GM12872 (cell line): ENCODE measurements at regions not wholly inside any gene's neighbourhood (a gene's known extent, or its start where the extent isn't known, plus 50 kb on each side); places are given as distances from the start of the nearest gene placed in this dataset.

Experiments
- CTCF ChIP-seq: IDR thresholded peaks from 3 replicates; pipeline ENCODE4 v1.5.1; 2011; ENCODE audit warnings: low read depth, mild to moderate bottlenecking, low read length, moderate library complexity; ENCODE audit not compliant: insufficient read depth

DNA sequence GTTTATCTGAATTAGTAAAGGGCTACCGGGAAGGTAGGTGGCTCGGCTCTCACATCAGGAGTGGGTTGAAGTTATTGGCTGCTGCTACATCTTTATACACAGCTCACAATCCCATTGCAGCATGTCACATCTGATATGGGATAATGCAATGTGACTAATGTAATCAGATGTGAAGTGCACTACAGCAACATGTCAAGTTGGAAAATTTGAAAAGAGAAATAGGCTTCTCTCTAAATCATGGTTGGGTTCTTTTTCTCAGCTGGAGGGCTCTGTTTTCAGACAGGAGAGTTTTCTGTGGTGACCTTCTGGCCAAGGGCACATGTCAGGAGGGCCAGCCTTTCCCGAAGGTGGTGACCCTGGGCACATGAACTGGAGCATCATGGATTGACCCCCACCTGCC, 337.5 kb downstream of the HRH4 start:
- TF ChIP-seq CTCF: no peak

GRCh38 chr18:24799176-24799575, 338.7 kb downstream of the HRH4 start:
- TF ChIP-seq CTCF: no peak

DNA sequence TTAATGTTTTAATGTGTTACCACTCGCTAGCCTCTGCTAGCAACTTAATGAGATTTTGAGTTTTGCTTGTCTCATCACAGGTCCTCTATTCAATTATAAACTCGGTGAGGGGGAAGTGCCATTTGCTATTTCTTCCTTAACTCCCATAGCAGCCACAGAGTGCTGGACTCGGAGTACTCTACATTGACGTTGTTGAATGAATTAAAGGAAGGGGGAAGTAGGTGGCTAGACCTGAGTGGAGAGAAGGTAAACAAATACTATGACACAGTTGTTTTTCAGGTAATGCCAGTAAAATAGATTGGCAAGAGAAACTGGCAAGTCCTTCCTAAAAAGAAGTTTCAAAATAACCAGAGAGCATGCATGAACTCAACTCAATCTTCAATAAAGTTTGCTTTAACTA, 339.3 kb downstream of the HRH4 start:
- TF ChIP-seq CTCF: no peak

GRCh38 chr18:24801001-24801400, 340.6 kb downstream of the HRH4 start:
- TF ChIP-seq CTCF: no peak

DNA sequence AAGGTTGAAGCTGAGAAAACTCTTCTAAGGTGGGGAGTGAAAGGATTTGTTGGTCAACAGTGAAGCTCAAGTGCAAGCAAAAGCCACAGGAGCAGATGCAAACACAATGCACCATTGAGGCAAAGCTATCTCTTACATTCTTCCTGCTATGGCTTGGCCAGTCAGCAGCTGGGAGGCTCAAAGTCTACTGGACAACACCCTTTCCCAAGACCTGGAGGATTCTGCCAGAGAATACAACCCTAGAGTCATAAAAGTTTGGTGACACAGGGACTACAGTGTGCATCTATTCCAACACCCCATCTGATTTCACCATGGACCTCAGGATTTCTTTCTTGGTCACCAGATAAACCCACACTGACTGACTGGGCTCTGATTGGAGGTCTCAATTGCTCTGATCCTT, 342.0 kb downstream of the HRH4 start:
- no peak for TF ChIP-seq CTCF

GRCh38 chr18:24805156-24805555, 344.7 kb downstream of the HRH4 start:
- TF ChIP-seq CTCF: no peak

DNA sequence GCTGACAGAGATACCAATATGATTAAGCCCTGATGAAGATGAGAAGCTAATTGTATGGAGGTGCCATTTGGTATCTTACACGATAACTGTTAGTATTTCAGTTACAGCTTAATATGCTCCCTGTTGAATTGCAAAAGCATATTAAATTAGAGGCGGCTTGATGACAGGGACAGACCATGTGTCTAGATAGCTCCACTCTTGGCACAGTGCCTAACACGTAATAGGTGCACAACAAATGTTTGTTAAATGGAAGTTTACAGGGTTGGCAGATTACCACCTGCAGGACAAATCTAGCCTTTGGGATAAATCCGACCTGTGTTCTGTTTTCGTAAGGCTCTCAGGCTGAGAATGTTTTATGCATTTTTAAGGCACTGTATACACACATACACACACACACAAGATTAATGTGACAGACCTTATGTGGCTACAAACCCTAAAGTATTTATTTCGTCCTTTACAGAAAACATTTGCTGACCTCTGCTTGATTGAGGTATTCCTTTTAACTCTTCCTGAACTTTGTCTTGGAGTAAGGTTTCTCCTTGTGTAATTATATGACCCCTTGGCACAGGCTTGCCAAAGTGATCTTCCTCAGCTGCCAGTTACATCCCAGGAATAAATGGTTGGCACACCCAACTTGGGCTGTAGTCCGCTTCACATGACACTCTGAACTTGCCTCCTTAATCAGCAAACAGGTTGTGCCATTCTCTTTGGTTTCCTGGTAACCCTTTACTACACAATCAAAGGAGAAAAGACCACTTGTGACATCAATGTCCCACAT, 348.9 kb downstream of the HRH4 start:
- no peak for TF ChIP-seq CTCF
